Activated naive CD4-positive, alpha-beta T cell treated with anti-CD3 and anti-CD28 coated beads, Interleukin-2, amount 10 ng/mL, durations not matched to agents 7 days and 5 days (primary cell): ENCODE measurements at regions not wholly inside any gene's neighbourhood (a gene's known extent, or its start where the extent isn't known, plus 50 kb on each side); places are given as distances from the start of the nearest gene placed in this dataset.

Experiments
- CTCF ChIA-PET: fragments of 350-600 bp; sonication (Branson Sonifier 250); formaldehyde crosslinking; loops from one replicate; lab custom pipeline; 2021; ENCODE audit warnings: antibody characterized with exemption; lab: Charles Lee
- DNase-seq: peaks from one replicate; pipeline ENCODE4 v3.0.0-alpha.2; 2020
- H3K27ac Mint-ChIP-seq: one replicate; pipeline ENCODE4 v1.8.0; 2021; ENCODE audit warnings: mild to moderate bottlenecking, moderate library complexity, mixed read lengths
- H3K27me3 Mint-ChIP-seq: one replicate; pipeline ENCODE4 v1.8.0; 2021; ENCODE audit warnings: mild to moderate bottlenecking, mixed read lengths
- H3K36me3 Mint-ChIP-seq: one replicate; pipeline ENCODE4 v1.8.0; 2021; ENCODE audit warnings: mixed read lengths
- H3K4me1 Mint-ChIP-seq: one replicate; pipeline ENCODE4 v1.8.0; 2021; ENCODE audit warnings: mixed read lengths
- H3K4me3 Mint-ChIP-seq: one replicate; pipeline ENCODE4 v1.8.0; 2021; ENCODE audit warnings: mild to moderate bottlenecking, moderate library complexity, mixed read lengths
- H3K9me3 Mint-ChIP-seq: one replicate; pipeline ENCODE4 v1.8.0; 2021; ENCODE audit warnings: mixed read lengths

GRCh38 chr4:24244663-24245490 is 339.5 kb downstream of the DHX15 start:
- CTCF ChIA-PET, result no interaction called here
- DNase-seq, result no peak
- H3K9me3 Mint-ChIP-seq, result no peaks in the 10 kb centered on the region
- H3K36me3 Mint-ChIP-seq, result no peaks in the 10 kb centered on the region
- no peaks in the 10 kb centered on the region for H3K4me1 Mint-ChIP-seq
- no peaks in the 10 kb centered on the region for H3K27me3 Mint-ChIP-seq
- H3K27ac Mint-ChIP-seq, result no peak overlapping the region
- H3K4me3 Mint-ChIP-seq, result no peak overlapping the region

GRCh38 chr4:24243641-24244040 is 340.7 kb downstream of the DHX15 start:
- CTCF ChIA-PET, result no interaction called here
- no peaks in the 10 kb centered on the region for H3K9me3 Mint-ChIP-seq
- no peak overlapping the region for H3K27ac Mint-ChIP-seq
- H3K27me3 Mint-ChIP-seq, result no peaks in the 10 kb centered on the region
- no peaks in the 10 kb centered on the region for H3K4me1 Mint-ChIP-seq
- DNase-seq, result no peak
- H3K4me3 Mint-ChIP-seq, result no peak overlapping the region
- H3K36me3 Mint-ChIP-seq, result no peaks in the 10 kb centered on the region

GRCh38 chr4:24241511-24241910 is 342.8 kb downstream of the DHX15 start:
- CTCF ChIA-PET, result no interaction called here
- H3K4me1 Mint-ChIP-seq, result no peaks in the 10 kb centered on the region
- no peaks in the 10 kb centered on the region for H3K36me3 Mint-ChIP-seq
- no peak overlapping the region for H3K4me3 Mint-ChIP-seq
- no peaks in the 10 kb centered on the region for H3K9me3 Mint-ChIP-seq
- DNase-seq, result no peak
- no peak overlapping the region for H3K27ac Mint-ChIP-seq
- no peaks in the 10 kb centered on the region for H3K27me3 Mint-ChIP-seq

- Mint-ChIP-seq H3K4me1 (no peaks in the 10 kb centered on the region), H3K27me3 (no peaks in the 10 kb centered on the region), H3K27ac (no peak overlapping the region), H3K4me3 (no peak overlapping the region), H3K9me3 (no peaks in the 10 kb centered on the region), H3K36me3 (no peaks in the 10 kb centered on the region)
- DNase-seq, result no peak
- CTCF ChIA-PET, result no interaction called here
These were observed 343.7 kb downstream of the DHX15 start for GRCh38 chr4:24240655-24241054.

- Mint-ChIP-seq H3K4me1 (no peaks in the 10 kb centered on the region), H3K36me3 (no peaks in the 10 kb centered on the region), H3K4me3 (no peak overlapping the region), H3K9me3 (no peaks in the 10 kb centered on the region), H3K27ac (no peak overlapping the region), H3K27me3 (no peaks in the 10 kb centered on the region)
- no peak for DNase-seq
- CTCF ChIA-PET, result no interaction called here
These were observed 346.6 kb downstream of the DHX15 start for GRCh38 chr4:24237709-24238108.

GRCh38 chr4:24236532-24236931 is 346.7 kb upstream of the PPARGC1A start:
- Mint-ChIP-seq H3K9me3 (no peaks in the 10 kb centered on the region), H3K4me3 (no peak overlapping the region), H3K27me3 (no peaks in the 10 kb centered on the region), H3K27ac (no peak overlapping the region), H3K4me1 (no peaks in the 10 kb centered on the region), H3K36me3 (no peaks in the 10 kb centered on the region)
- CTCF ChIA-PET, result interaction anchor here (0.5 kb wide), 1 partner anchor 1203 kb away, joined by 3 read pairs; no protein-coding TSS in a partner anchor
- no peak for DNase-seq

- H3K4me1 Mint-ChIP-seq, result no peaks in the 10 kb centered on the region
- H3K36me3 Mint-ChIP-seq, result no peaks in the 10 kb centered on the region
- no peak for DNase-seq
- H3K4me3 Mint-ChIP-seq, result no peak overlapping the region
- CTCF ChIA-PET, result interaction anchor here (0.5 kb wide), 1 partner anchor 1204 kb away, joined by 3 read pairs; no protein-coding TSS in a partner anchor
- no peaks in the 10 kb centered on the region for H3K9me3 Mint-ChIP-seq
- no peaks in the 10 kb centered on the region for H3K27me3 Mint-ChIP-seq
- H3K27ac Mint-ChIP-seq, result no peak overlapping the region
These were observed 346.3 kb upstream of the PPARGC1A start for GRCh38 chr4:24236120-24236519.

- no peak for DNase-seq
- CTCF ChIA-PET, result no interaction called here
- no peak overlapping the region for H3K4me3 Mint-ChIP-seq
- no peaks in the 10 kb centered on the region for H3K27me3 Mint-ChIP-seq
- H3K27ac Mint-ChIP-seq, result no peak overlapping the region
- no peaks in the 10 kb centered on the region for H3K4me1 Mint-ChIP-seq
- H3K36me3 Mint-ChIP-seq, result no peaks in the 10 kb centered on the region
- no peaks in the 10 kb centered on the region for H3K9me3 Mint-ChIP-seq
These were observed 345.8 kb upstream of the PPARGC1A start for GRCh38 chr4:24235618-24236017.

GRCh38 chr4:24234288-24234848 is 344.5 kb upstream of the PPARGC1A start:
- no peaks in the 10 kb centered on the region for H3K27me3 Mint-ChIP-seq
- H3K27ac Mint-ChIP-seq, result no peak overlapping the region
- H3K9me3 Mint-ChIP-seq, result peaks cover 2% of the 10 kb centered on the region
- H3K4me3 Mint-ChIP-seq, result no peak overlapping the region
- H3K4me1 Mint-ChIP-seq, result no peaks in the 10 kb centered on the region
- H3K36me3 Mint-ChIP-seq, result no peaks in the 10 kb centered on the region
- CTCF ChIA-PET, result no interaction called here
- no peak for DNase-seq

GRCh38 chr4:24230955-24231354 is 341.1 kb upstream of the PPARGC1A start:
- Mint-ChIP-seq H3K27ac (no peak overlapping the region), H3K9me3 (peaks cover 4% of the 10 kb centered on the region), H3K27me3 (no peaks in the 10 kb centered on the region), H3K4me3 (no peak overlapping the region), H3K4me1 (no peaks in the 10 kb centered on the region), H3K36me3 (no peaks in the 10 kb centered on the region)
- CTCF ChIA-PET, result interaction anchor here (0.5 kb wide), 1 partner anchor 8 kb away, joined by 3 read pairs; no protein-coding TSS in a partner anchor
- no peak for DNase-seq

GRCh38 chr4:24229978-24230377 is 340.1 kb upstream of the PPARGC1A start:
- H3K4me3 Mint-ChIP-seq, result no peak overlapping the region
- CTCF ChIA-PET, result no interaction called here
- H3K36me3 Mint-ChIP-seq, result no peaks in the 10 kb centered on the region
- no peak for DNase-seq
- H3K27me3 Mint-ChIP-seq, result no peaks in the 10 kb centered on the region
- peaks cover 4% of the 10 kb centered on the region for H3K9me3 Mint-ChIP-seq
- no peak overlapping the region for H3K27ac Mint-ChIP-seq
- no peaks in the 10 kb centered on the region for H3K4me1 Mint-ChIP-seq

GRCh38 chr4:24228692-24229091 is 338.8 kb upstream of the PPARGC1A start:
- Mint-ChIP-seq H3K27ac (no peak overlapping the region), H3K9me3 (peaks cover 4% of the 10 kb centered on the region), H3K27me3 (no peaks in the 10 kb centered on the region), H3K4me1 (no peaks in the 10 kb centered on the region), H3K36me3 (no peaks in the 10 kb centered on the region), H3K4me3 (no peak overlapping the region)
- CTCF ChIA-PET, result no interaction called here
- no peak for DNase-seq

GRCh38 chr4:24226667-24227066 is 336.8 kb upstream of the PPARGC1A start:
- DNase-seq, result no peak
- H3K9me3 Mint-ChIP-seq, result peaks cover 4% of the 10 kb centered on the region

GRCh38 chr4:24226023-24226422 is 336.2 kb upstream of the PPARGC1A start:
- peaks cover 4% of the 10 kb centered on the region for H3K9me3 Mint-ChIP-seq
- DNase-seq, result no peak
- no peak overlapping the region for H3K27ac Mint-ChIP-seq
- H3K36me3 Mint-ChIP-seq, result no peaks in the 10 kb centered on the region
- no peaks in the 10 kb centered on the region for H3K27me3 Mint-ChIP-seq
- no peaks in the 10 kb centered on the region for H3K4me1 Mint-ChIP-seq
- CTCF ChIA-PET, result no interaction called here
- no peak overlapping the region for H3K4me3 Mint-ChIP-seq

More at GRCh38 chr4:24226667-24227066, 336.8 kb upstream of the PPARGC1A start:
- Mint-ChIP-seq H3K4me3 (no peak overlapping the region), H3K27me3 (no peaks in the 10 kb centered on the region), H3K4me1 (no peaks in the 10 kb centered on the region), H3K36me3 (no peaks in the 10 kb centered on the region), H3K27ac (peak overlapping the region; percentile 10)
- CTCF ChIA-PET, result no interaction called here

- Mint-ChIP-seq H3K4me3 (no peak overlapping the region), H3K9me3 (peaks cover 2% of the 10 kb centered on the region), H3K27me3 (no peaks in the 10 kb centered on the region), H3K36me3 (no peaks in the 10 kb centered on the region), H3K27ac (no peak overlapping the region), H3K4me1 (no peaks in the 10 kb centered on the region)
- no peak for DNase-seq
- CTCF ChIA-PET, result no interaction called here
These were observed 334.6 kb upstream of the PPARGC1A start for GRCh38 chr4:24224446-24224845.
